ENCODE measurements at regions not wholly inside any gene's neighbourhood (a gene's known extent, or its start where the extent isn't known, plus 50 kb on each side); places are given as distances from the start of the nearest gene placed in this dataset.

- BruUV-seq (replicated peaks), result no TSS peak
- H3K9ac ChIP-seq (ENCODE audit: low read length), result no peak overlapping the region
- no peaks in the 10 kb centered on the region for H3K79me2 ChIP-seq (ENCODE audit: insufficient read depth, low read length)
- no peaks in the 10 kb centered on the region for H3K36me3 ChIP-seq (ENCODE audit: control insufficient read depth in 1 of 2, insufficient read depth in 2 of 2, low read length in 2 of 2)
- no peaks in the 10 kb centered on the region for H3K9me2 ChIP-seq (ENCODE audit: insufficient read depth)
- H2AFZ ChIP-seq (ENCODE audit: low read depth, low read length, poor library complexity, severe bottlenecking), result no peak overlapping the region
- no peaks in the 10 kb centered on the region for H3K27me3 ChIP-seq (ENCODE audit: insufficient read depth, low read length)
- H3K4me1 ChIP-seq (ENCODE audit: control insufficient read depth in 1 of 2, insufficient read depth in 2 of 2, low read length in 2 of 2), result no peaks in the 10 kb centered on the region
- intact Hi-C loops (cut with micrococcal nuclease), result no loop called here
- ATAC-seq (no peak), DNase-seq (ENCODE audit: low read depth, low spot score) (no peak)
- ChIA-PET POLR2A (no interaction called here), CTCF (no interaction called here), RAD21 (ENCODE audit: low non-redundant PET in 1 of 2, low total read pairs in 2 of 2, uncharacterized antibody in 2 of 2, unreplicated experiment in 2 of 2) (no interaction called here)
- no peaks in the 10 kb centered on the region for H4K20me1 ChIP-seq (ENCODE audit: insufficient read depth)
- TF ChIP-seq SRF (IDR thresholded peaks at IDR 0.05; ENCODE audit: low read depth) (no peak), ZNF274 (IDR thresholded peaks at IDR 0.05; ENCODE audit: low read depth, low read length) (no peak), RAD21 (IDR thresholded peaks at IDR 0.05; ENCODE audit: low read depth) (no peak), EGR1 (IDR thresholded peaks at IDR 0.05; ENCODE audit: low read depth) (no peak), ZBTB33 (IDR thresholded peaks at IDR 0.05; ENCODE audit: extremely low read depth, insufficient replicate concordance, low read length) (no peak), ELF1 (IDR thresholded peaks at IDR 0.05; ENCODE audit: borderline replicate concordance, low read depth) (no peak), TCF7L2 (IDR thresholded peaks at IDR 0.05; ENCODE audit: borderline replicate concordance, extremely low read depth, insufficient read depth, insufficient read length) (no peak), YY1 (IDR thresholded peaks at IDR 0.05; ENCODE audit: extremely low read depth, insufficient replicate concordance, low read depth, low read length) (no peak), SP1 (IDR thresholded peaks at IDR 0.05; ENCODE audit: low read depth) (no peak), SIN3A (IDR thresholded peaks at IDR 0.05; ENCODE audit: low read depth) (no peak), CEBPB (IDR thresholded peaks at IDR 0.05; ENCODE audit: low read depth) (no peak), CBX3 (IDR thresholded peaks at IDR 0.05; ENCODE audit: low read depth) (no peak), JUND (IDR thresholded peaks at IDR 0.05) (no peak), ZFX (IDR thresholded peaks at IDR 0.05) (no peak), POLR2AphosphoS5 (IDR thresholded peaks at IDR 0.05; ENCODE audit: low read depth, low read length) (no peak)
- H3K4me2 ChIP-seq (ENCODE audit: low read length), result no peak overlapping the region
- H3K4me3 ChIP-seq (replicated peaks in 1 of 2; ENCODE audit: low read depth in 1 of 2, low read length in 2 of 2), result no peak overlapping the region
- no peaks in the 10 kb centered on the region for H3K9me3 ChIP-seq (ENCODE audit: control insufficient read depth in 1 of 2, insufficient read depth in 1 of 2, low read depth in 1 of 2, low read length in 2 of 2)
- H3K27ac ChIP-seq (ENCODE audit: low read depth, low read length), result no peak overlapping the region
Measured at GRCh38 chr16:73159296-73159695, 111.4 kb upstream of the ZFHX3 start.
